ENCODE measurements at regions not wholly inside any gene's neighbourhood (a gene's known extent, or its start where the extent isn't known, plus 50 kb on each side); places are given as distances from the start of the nearest gene placed in this dataset.
"Not testable (repeated sequence)": the region's sequence is repeated elsewhere in the genome, so short reads cannot be mapped to it uniquely, and the experiment has no call there.

GRCh38 chr3:165622356-165622755, 214.9 kb downstream of the BCHE start:
- DNase-seq: no peak

- no peak for DNase-seq
Measured at GRCh38 chr3:165619069-165619468, 218.2 kb downstream of the BCHE start.

GRCh38 chr3:165617134-165617533, 220.1 kb downstream of the BCHE start:
- DNase-seq: no peak

GRCh38 chr3:165614337-165614736, 222.9 kb downstream of the BCHE start:
- no peak for DNase-seq

- no peak for DNase-seq
Measured at GRCh38 chr3:165613014-165613413, 224.2 kb downstream of the BCHE start.

- DNase-seq: no peak
Measured at GRCh38 chr3:165607221-165607620, 230.0 kb downstream of the BCHE start.

- DNase-seq: no peak
Measured at GRCh38 chr3:165603196-165603595, 234.0 kb downstream of the BCHE start.

GRCh38 chr3:165572566-165572965, 264.7 kb downstream of the BCHE start:
- DNase-seq: not testable (repeated sequence)

GRCh38 chr3:165568907-165569462, 268.2 kb downstream of the BCHE start:
- DNase-seq: no peak

GRCh38 chr3:165555785-165556184, 281.4 kb downstream of the BCHE start:
- no peak for DNase-seq

GRCh38 chr3:165553371-165553770, 283.9 kb downstream of the BCHE start:
- no peak for DNase-seq

- DNase-seq: no peak
Measured at GRCh38 chr3:165549665-165550064, 287.6 kb downstream of the BCHE start.

GRCh38 chr3:165549037-165549436, 288.2 kb downstream of the BCHE start:
- no peak for DNase-seq

GRCh38 chr3:165545059-165545458, 292.2 kb downstream of the BCHE start:
- DNase-seq: no peak

- no peak for DNase-seq
Measured at GRCh38 chr3:165544432-165544831, 292.8 kb downstream of the BCHE start.

GRCh38 chr3:165538166-165538565, 299.1 kb downstream of the BCHE start:
- no peak for DNase-seq

- DNase-seq: no peak
Measured at GRCh38 chr3:165532851-165533250, 304.4 kb downstream of the BCHE start.

GRCh38 chr3:165529451-165529850, 307.8 kb downstream of the BCHE start:
- DNase-seq: no peak

- no peak for DNase-seq
Measured at GRCh38 chr3:165526367-165526766, 310.9 kb downstream of the BCHE start.

- no peak for DNase-seq
Measured at GRCh38 chr3:165523801-165524200, 313.4 kb downstream of the BCHE start.

- DNase-seq: no peak
Measured at GRCh38 chr3:165522386-165522785, 314.8 kb downstream of the BCHE start.

- no peak for DNase-seq
Measured at GRCh38 chr3:165521131-165521871, 315.9 kb downstream of the BCHE start.

GRCh38 chr3:165519687-165520086, 317.5 kb downstream of the BCHE start:
- no peak for DNase-seq

GRCh38 chr3:165518346-165518745, 318.9 kb downstream of the BCHE start:
- no peak for DNase-seq
